GF-D8 (cell line): ENCODE measurements at regions not wholly inside any gene's neighbourhood (a gene's known extent, or its start where the extent isn't known, plus 50 kb on each side); places are given as distances from the start of the nearest gene placed in this dataset.
"Not testable (repeated sequence)": the region's sequence is repeated elsewhere in the genome, so short reads cannot be mapped to it uniquely, and the experiment has no call there.

Source experiments
- DNase-seq: peaks from one replicate; lab custom pipeline; 2025; lab: John Stamatoyannopoulos, UW

DNA sequence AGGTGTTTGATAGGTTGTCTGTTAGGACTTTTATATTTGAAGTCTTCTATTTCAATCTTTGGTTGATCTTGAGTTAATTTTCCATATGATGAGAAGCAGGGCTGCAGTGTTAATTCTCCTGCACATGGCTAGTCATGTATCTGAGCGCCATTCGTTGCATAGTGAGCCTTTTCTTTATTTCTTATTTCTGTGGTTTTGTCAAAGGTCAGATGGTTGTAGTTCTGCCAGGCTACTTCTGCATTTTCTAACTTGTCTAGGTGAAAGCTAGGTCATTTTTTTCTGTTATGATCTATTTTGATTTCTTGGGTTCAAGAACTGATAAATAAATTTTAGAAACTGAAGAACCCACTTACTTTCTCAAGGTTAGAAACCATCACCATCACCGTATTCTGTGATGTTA, 56.7 kb downstream of the CCDC74A start:
- no peak for DNase-seq

DNA sequence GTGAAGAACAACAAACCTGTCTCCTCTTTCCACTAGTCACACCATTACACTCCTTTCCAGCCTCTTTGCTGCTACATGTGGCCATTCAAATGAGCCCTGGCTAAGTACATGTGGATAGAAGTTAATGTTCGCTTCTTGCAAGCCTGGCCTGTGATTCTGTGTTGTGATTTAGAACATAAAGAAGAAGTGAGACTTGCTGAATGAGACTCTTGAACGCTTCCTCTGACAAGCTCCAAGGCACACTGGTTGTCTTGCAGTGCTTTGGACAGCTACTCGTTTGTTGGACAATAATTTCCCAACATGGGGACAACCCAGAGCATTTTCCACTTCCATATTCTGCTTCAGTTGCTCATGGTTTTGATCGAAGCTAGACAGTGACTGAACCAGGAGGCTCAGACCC, 57.3 kb downstream of the CCDC74A start:
- no peak for DNase-seq

DNA sequence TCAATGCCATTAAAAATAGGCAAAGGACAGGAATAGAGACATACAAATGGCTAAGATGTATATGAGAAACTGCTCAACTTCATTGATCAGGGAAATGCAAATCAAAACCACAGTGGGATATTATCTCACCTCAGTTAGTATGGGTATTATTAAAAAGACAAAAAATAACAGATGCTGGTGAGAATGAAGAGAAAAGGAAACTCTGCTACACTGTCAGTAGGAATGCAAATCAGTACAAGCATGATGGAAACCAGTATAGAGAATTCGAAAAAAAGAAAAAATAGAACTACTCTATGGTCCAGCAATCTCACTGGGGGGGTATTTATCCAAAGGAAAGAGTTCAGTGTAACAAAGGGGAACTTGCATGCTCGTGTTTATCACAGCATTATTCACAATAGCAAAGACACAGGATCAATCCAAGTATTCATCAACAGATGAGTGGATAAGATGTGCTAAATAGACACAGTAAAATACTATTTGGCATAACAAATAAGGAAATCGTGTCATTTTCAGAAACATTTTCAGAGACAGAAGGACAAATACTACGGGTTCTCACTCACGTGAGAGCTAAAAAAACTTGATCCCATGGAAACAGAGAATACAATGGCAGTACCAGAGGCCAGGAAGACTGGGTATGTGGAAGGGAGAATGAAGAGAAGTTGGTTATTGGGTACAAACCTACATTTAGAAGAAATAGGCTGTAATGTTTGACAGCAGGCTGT, 60.6 kb downstream of the CCDC74A start:
- DNase-seq, result no peak

DNA sequence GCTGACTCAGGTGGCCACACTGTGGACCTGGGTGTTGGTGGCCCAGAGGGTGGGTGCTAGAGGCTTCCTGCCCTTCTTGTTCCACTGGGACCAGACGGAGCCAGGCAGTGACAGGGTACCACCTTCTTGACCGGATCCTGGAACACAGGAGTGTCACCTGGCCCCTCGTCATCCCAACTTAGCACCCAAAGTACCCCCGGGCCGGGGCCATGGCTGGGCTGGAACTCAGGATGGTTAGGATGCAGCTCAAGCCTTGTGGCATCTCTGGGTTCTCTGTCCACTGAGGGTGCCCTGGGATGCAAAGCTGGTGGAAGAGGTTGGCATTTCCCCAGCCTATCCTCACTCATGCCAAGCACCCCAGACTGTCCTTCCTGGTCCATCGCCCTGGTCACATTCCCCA, 61.4 kb downstream of the CCDC74A start:
- not testable (repeated sequence) for DNase-seq

DNA sequence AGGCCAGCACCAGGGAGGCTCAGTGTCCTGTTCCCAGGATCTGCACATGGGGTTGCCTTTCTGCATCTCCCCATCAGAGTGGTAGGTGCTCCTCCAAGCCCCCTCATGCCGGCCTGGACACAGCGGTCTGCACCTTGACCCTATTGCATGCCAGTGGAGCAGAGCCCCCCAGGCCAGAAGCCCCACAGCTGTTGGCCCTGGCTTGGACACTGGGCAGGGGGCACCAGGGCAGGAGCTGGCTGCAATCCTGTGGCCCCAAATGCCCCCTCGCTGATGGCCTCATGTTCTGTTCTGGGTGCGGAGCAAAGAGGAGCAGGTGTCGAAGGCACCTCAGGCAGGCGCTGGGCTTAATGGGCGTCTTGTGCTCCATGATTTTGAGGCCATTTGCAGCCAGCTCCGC, 62.7 kb downstream of the CCDC74A start:
- DNase-seq, result no peak

DNA sequence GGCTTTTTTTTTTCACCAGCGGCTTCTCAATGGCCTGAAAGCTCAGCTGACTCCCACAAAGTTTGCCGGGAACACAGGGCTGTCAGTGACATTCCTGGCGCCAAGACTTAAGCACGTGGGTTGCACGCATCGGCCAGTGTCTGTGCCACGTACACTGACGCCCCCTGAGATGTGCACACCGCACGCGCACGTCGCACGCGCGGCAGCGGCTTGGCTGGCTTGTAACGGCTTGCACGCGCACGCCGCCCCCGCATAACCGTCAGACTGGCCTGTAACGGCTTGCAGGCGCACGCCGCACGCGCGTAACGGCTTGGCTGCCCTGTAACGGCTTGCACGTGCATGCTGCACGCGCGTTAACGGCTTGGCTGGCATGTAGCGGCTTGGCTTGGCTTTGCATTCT, 63.2 kb downstream of the CCDC74A start:
- no peak for DNase-seq

DNA sequence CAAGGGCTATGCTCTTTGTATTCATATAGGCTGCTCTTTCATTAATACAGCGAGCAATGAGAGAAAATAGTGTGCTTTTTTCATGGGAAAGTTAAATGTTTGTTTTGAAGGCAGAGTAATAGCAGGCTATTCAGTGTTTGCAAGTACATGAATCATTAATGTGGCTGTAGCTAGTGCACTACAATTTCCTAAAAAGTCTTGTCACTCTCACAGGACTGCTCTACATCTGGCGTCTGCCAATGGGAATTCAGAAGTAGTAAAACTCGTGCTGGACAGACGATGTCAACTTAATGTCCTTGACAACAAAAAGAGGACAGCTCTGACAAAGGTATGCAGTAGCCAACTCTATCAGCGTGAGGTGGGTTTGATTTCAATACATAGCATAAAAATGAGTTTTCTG, 68.9 kb downstream of the CCDC74A start:
- not testable (repeated sequence) for DNase-seq

DNA sequence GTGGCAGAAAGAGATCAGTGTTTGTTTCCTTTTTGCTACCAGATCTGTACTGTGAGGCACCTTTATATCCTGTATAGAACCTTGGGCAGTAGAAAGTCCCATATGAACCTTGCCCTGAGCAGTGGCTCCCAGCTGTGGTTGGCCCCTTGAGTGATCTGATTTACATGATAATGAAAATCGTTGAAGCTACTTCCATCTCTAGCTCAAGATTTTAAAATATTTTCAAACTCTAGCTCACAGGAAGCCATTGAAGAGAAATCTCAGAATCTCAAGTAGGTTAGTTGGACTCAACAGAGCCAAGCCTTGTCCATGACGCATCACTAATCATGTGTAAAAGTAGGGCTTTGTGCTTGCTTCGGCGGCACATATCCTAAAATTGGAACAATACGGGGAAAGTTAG, 74.8 kb downstream of the CCDC74A start:
- DNase-seq, result not testable (repeated sequence)

DNA sequence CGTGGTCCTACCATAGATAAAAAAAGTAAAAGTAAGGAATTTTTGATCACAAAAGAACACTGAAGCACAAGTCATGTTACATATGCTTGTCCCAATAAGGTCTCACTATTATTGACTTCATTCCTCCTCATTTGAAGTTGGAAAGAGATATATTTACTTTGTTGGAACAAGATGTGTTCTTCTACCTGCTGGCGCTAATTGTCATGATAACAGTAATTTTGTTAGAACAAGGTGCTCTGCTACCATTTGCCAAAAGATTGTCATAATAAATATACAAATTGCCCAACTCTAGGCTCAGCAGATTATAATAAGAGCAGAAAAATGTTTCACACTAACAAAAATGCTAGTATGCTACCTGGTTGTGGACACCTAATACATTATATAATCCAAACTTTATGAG, 77.0 kb downstream of the CCDC74A start:
- DNase-seq, result not testable (repeated sequence)

DNA sequence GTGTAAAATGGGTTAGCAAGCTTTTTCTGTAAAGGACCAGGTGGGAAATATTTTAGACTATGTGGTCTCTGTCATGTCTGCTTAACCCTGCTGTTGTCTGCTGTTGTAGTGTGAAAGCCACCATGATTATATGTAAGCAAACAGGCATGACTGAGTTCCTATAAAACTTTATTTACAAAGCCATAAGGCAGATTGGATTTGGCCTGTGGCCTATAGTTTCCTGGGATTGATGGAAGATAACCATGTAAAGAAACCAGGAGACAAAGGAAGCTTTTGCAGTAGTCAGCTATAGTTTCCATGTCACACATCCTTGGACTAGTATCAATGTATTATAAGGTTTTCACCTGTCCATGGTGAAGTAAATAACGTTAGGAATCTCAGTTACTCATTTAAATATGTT, 78.7 kb downstream of the CCDC74A start:
- not testable (repeated sequence) for DNase-seq

DNA sequence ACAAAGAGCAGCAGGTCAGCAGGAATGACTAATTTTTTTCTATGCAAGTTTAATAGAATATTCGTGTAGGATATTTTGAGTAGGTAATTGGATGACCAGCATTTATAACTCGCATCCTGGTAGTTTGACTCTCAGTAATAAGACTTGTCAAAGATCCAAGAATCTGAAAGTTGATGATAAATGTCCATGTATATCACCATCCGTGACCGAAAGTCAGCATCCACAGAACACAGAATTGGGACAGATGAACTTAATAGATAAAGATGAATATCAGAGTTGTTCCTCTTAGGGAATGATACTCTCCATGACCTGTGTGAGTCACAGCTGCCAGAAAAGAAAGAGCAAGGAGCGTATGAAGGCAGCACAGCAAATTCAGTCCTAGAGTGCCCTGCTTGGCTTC, 79.4 kb downstream of the CCDC74A start:
- DNase-seq, result not testable (repeated sequence)

DNA sequence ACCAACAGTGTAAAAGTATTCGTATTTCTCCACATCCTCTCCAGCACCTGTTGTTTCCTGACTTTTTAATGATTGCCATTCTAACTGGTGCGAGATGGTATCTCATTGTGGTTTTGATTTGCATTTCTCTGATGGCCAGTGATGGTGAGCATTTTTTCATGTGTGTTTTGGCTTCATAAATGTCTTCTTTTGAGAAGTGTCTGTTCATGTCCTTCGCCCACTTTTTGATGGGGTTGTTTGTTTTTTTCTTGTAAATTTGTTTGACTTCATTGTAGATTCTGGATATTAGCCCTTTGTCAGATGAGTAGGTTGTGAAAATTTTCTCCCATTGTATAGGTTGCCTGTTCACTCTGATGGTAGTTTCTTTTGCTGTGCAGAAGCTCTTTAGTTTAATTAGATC, 86.9 kb downstream of the CCDC74A start:
- not testable (repeated sequence) for DNase-seq

DNA sequence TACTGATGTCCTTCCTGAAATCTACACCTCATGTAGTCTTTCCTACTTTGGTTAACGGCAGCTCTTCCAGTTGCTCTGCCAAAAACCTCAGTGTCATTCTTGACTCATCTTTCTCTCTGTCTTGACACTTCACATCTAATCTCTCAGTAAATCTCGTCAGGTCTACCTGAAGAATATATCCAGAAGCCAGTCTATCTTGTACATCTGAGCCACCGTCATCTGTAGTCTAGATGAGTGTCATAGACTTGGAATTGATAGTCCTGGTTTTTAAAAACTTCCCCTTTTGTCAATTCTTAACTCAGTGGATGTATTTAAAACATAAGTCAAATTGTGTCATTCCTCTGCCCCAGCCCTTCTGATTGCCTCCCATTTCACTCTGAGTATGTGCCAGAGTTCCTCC, 90.6 kb downstream of the CCDC74A start:
- not testable (repeated sequence) for DNase-seq

DNA sequence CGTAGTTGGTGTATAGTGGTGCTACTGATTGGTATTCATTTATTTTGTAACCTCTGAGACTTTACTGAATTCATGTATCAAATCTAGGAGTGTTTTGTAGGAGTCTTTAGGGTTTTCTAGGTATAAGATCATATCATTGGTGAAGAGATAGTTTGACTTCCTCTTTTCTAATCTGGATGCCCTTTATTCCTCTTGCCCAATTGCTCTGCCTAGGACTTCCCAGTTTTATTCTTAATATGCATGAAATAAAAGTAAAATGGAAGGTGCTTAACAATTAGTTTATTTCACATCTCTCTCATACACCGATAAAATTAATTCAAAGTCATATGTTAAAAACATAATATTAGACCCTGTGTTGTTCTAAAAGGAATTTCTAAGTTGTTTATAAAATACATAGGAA, 95.2 kb downstream of the CCDC74A start:
- peak; percentile 2 for DNase-seq

DNA sequence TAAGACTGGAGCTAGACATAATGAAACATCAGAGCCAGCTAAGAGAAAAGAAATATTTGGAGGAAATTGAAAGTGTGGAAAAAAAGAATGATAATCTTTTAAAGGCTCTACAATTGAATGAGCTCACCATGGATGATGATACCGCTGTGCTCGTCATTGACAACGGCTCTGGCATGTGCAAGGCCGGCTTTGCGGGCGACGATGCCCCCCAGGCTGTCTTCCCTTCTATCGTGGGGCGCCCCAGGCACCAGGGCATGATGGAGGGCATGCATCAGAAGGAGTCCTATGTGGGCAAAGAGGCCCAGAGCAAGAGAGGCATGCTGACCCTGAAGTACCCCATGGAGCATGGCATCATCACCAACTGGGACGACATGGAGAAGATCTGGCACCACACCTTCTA, 98.3 kb downstream of the CCDC74A start:
- not testable (repeated sequence) for DNase-seq

DNA sequence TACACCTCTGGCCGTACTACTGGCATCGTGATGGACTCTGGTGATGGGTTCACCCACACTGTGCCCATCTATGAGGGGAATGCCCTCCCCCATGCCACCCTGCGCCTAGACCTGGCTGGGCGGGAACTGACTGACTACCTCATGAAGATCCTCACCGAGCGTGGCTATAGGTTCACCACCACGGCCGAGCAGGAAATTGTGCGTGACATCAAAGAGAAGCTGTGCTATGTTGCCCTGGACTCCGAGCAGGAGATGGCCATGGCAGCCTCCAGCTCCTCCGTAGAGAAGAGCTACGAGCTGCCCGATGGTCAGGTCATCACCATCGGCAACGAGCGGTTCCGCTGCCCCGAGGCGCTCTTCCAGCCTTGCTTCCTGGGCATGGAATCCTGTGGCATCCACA, 98.9 kb downstream of the CCDC74A start:
- DNase-seq, result not testable (repeated sequence)

DNA sequence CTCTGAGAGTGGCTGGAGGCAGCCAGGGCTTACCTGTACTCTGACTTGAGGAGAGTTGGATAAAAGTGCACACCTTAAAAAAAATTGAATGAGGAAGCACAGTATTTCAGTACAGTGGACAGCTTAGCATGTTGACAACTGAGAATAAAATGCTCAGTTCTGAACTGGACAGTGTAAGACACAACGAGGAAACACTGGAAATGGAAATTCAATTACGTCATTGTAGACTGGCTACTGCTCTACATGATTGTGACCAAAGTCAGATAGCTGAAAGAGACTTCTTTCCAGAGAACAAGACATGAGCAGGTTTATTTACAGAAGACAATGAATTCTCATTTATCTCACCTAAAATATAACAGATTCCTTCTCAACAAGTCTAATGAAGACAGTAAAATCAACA, 100.1 kb downstream of the CCDC74A start:
- not testable (repeated sequence) for DNase-seq

DNA sequence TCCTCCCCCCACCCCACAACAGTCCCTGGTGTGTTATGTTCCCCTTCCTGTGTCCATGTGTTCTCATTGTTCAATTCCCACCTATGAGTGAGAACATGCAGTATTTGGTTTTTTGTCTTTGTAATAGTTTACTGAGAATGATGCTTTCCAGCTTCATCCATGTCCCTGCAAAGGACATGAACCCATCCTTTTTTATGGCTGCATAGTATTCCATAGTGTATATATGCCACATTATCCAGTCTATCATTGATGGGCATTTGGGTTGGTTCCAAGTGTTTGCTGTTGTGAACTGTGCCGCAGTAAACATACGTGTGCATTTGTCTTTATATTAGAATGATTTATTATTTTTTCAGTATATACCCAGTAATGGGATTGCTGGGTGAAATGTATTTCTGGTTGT, 104.0 kb downstream of the CCDC74A start:
- DNase-seq, result not testable (repeated sequence)

DNA sequence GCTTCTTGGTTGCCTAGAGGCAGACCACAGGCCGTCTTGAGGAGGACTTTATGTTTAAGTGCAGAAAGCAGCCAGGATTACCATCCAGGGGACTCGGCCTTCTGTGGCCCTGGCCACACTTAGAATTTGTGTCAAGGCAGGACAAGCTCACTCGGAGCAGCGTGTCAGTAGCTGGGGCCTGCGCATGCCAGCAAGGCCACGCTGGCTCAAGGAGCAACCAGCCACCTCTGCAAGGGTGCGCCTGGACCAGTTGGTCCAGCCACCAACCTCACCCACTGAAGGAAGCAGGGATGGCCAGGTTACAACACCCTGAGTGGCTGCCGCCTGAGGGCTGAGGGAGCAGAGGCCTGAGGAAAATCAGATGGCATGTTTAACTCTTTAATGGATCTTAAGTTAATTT, 105.7 kb downstream of the CCDC74A start:
- DNase-seq, result not testable (repeated sequence)

DNA sequence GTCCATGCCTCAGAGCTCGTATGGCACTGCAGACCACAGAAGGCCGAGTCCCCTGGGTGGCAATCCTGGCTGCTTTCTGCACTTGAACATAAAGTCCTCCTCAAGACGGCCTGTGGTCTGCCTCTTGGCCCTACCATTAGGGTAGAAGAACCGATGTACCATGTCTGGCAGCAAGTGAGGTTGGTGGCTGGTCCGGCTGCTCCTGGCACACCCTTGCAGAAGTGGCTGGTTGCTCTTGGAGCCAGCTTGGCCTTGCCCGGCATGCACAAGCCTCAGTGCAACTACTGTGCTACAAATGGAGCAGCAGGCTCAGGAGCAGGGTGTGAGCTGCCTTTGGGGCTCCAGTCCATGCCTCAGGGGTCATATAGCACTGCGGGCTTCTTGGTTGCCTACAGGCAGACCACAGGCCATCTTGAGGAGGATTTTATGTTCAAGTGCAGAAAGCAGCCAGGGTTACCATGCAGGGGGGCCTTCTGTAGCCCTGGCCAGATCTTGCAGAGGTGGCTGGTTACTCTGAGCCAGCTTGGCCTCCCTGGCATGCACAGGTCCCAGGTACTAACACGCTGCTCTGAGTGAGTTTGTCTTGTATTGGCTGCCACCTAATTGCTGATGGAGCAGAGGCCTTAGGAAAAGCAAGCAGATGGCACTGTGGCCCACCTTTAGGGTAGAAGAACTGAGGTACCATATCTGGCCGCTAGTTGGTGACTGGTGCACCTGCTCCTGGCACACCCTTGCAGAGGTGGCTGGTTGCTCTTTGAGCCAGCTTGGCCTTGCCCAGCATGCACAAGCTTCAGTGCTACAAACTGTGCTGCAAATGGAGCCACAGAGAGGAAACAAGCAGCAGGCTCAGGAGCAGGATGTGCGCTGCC, 106.4 kb downstream of the CCDC74A start:
- not testable (repeated sequence) for DNase-seq

DNA sequence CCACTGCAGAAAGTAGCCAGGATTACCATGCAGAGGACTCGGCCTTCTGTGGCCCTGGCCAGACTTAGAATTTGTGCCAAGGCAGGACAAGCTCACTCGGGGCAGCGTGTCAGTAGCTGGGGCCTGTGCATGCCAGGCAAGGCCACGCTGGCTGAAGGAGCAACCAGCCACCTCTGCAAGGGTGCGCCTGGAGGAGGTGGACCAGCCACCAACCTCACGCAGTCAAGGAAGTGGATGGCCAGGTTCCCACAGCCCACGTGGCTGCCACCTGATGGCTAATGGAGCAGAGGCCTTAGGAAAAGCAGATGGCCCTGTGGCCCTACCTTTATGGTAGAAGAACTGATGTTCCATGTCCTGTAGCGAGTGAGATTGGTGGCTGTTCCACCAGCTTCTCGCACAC, 107.9 kb downstream of the CCDC74A start:
- DNase-seq, result no peak

DNA sequence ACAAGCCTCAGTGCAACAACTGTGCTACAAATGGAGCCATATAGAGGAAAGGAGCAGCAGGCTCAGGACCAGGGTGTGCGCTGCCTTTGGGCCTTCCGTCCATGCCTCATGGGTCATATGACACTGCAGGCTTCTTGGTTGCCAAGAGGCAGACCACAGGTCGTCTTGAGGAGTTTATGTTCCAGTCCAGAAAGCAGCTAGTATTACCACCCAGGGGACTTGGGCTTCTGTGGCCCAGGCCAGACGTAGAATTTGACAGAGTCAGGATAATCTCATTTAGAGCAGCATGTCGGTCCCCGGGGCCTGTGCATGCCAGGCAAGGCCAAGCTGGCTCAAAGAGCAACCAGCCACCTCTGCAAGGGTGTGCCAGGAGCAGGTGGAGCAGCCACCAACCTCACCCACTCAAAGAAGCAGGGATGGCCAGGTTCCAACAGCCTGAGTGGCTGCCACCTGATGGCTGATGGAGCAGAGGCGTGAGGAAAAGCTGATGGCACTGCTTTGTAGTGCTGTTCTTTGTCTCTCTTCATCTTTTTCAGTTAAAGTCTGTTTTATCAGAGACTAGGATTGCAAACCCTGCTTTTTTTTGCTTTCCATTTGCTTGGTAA, 109.1 kb downstream of the CCDC74A start:
- DNase-seq, result not testable (repeated sequence)
